Hepatocyte (in vitro differentiated cells): ENCODE measurements at regions not wholly inside any gene's neighbourhood (a gene's known extent, or its start where the extent isn't known, plus 50 kb on each side); places are given as distances from the start of the nearest gene placed in this dataset.

ENCODE experiments used
- EZH2 ChIP-seq: fragments of 200-600 bp; sonication (generic); IDR thresholded peaks from 2 replicates; pipeline ENCODE4 v1.6.1; 2016; ENCODE audit warnings: antibody characterized with exemption, mild to moderate bottlenecking, borderline replicate concordance
- EZH2phosphoT487 ChIP-seq: fragments of 200-600 bp; sonication (generic); IDR thresholded peaks from one replicate; pipeline ENCODE4 v1.6.1; 2018; ENCODE audit warnings: antibody characterized with exemption, mild to moderate bottlenecking, low read depth, moderate library complexity; ENCODE audit not compliant: unreplicated experiment, severe bottlenecking
- TF ChIP-seq, protein P1 (sequence below): fragments of 200-600 bp; sonication (generic); IDR thresholded peaks from 2 replicates; pipeline ENCODE4 v1.5.1; 2016; ENCODE audit warnings: antibody characterized with exemption, mild to moderate bottlenecking; ENCODE audit not compliant: poor library complexity

DNA sequence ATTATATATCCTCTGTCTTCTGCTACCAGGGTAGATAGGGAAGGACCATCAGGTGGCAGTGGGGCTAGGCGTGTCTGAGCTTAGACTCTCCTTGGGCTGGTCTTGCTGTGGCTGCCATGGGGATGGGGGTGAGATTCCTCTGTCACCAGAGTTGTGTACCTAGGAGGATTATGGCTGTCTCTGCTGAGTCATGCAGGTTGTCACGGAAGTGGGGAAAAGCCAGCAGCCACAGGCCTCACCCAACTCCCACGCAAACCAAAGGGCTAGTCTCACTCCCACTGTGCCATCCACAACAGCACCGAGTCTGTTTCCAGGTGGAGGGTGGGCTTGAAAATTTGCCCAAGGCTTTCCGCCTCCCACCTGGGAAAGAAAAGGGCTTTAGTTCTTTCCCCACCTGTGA lies 476.1 kb downstream of the CYLC2 start:
- TF ChIP-seq EZH2phosphoT487 (no peak), EZH2 (no peak)
- TF ChIP-seq, protein P1, sequence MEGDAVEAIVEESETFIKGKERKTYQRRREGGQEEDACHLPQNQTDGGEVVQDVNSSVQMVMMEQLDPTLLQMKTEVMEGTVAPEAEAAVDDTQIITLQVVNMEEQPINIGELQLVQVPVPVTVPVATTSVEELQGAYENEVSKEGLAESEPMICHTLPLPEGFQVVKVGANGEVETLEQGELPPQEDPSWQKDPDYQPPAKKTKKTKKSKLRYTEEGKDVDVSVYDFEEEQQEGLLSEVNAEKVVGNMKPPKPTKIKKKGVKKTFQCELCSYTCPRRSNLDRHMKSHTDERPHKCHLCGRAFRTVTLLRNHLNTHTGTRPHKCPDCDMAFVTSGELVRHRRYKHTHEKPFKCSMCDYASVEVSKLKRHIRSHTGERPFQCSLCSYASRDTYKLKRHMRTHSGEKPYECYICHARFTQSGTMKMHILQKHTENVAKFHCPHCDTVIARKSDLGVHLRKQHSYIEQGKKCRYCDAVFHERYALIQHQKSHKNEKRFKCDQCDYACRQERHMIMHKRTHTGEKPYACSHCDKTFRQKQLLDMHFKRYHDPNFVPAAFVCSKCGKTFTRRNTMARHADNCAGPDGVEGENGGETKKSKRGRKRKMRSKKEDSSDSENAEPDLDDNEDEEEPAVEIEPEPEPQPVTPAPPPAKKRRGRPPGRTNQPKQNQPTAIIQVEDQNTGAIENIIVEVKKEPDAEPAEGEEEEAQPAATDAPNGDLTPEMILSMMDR, result no peak
